ENCODE measurements at regions not wholly inside any gene's neighbourhood (a gene's known extent, or its start where the extent isn't known, plus 50 kb on each side); places are given as distances from the start of the nearest gene placed in this dataset.
"Not testable (repeated sequence)": the region's sequence is repeated elsewhere in the genome, so short reads cannot be mapped to it uniquely, and the experiment has no call there.

DNA sequence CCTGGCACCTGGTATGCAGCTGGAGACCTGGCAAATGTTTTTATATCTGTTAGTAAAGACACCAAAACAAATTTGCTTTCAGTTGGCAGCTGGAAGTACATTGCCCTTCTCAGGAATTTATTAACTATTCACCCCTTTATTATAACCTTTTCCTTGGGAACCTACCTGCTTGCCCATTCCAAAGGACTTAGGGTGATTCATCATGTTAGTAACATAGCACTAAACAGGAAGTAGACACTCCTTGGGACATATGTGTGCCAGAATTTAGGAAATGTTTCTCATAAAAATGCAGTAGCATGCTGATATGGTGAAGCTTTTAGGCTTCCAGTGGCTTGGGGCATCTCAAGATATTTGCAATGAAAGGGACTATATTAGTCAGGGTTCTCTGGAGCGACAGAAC is 184.2 kb downstream of the DMAC1 start:
- no peak for DNase-seq

- no peak for DNase-seq
These were observed 185.6 kb downstream of the DMAC1 start for GRCh38 chr9:7613931-7614330.

- DNase-seq = no peak
These were observed 191.3 kb downstream of the DMAC1 start for GRCh38 chr9:7608261-7608660.

DNA sequence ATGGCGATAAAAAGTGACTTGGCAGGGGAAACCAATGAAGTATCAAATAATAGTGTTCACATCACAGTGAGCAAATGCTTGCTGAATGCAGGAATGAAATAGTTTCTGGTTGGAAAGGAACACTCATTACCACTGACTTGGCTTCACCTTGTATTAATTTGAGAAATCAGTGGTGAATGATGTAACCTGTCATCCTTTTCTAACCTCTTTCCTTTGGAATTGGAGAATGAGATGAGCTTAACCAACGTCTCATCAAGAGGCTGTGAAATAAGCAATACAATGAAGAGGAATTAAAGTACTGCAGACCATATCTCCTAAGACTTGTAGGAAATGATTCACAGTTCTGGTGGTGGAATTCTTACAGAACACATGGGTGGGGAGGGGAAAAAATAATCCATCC is 192.2 kb downstream of the DMAC1 start:
- no peak for DNase-seq

- no peak for DNase-seq
These were observed 193.0 kb downstream of the DMAC1 start for GRCh38 chr9:7606591-7606990.

DNA sequence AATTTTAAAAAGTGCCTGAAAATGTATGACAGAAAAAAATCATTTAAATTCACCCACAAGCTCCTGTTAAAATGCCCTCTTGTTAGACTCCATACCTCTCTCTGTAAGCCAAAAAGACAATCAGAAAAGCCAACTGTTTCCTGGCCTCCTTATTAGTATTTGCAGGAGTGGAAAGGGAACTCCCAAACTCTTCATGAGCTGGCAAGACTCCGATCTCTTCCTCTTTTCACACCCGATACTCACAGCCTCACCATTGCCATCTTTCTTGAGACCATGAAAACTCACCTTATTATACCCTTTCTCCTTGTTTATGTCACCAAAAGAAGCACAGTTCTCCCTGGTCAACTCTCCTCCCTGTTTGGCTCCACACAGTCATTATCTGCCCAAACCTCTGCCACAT is 197.8 kb downstream of the DMAC1 start:
- no peak for DNase-seq

GRCh38 chr9:7597716-7598115 is 201.9 kb downstream of the DMAC1 start:
- DNase-seq = no peak

GRCh38 chr9:7592321-7593316 is 207.0 kb downstream of the DMAC1 start:
- no peak for DNase-seq

DNA sequence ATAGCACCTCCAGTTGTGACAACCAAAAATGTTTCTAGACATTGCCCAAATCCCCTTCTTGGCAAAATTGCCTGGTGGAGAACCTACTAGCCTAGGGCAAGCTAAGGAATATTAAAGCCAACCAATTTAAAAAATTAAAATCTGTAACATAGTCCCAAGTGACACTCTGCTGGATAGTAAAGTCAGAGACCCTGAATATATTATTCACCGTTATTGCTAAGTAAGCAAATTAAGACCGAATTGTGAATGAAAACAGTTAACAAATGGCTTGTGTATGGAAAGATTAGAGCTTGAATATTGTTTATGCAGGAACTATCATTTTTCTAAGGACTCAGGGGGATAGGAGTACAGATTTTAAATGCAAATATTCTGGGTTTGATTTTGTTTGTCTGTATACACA is 208.1 kb downstream of the DMAC1 start:
- no peak for DNase-seq

- no peak for DNase-seq
These were observed 219.0 kb downstream of the DMAC1 start for GRCh38 chr9:7580568-7580967.

DNA sequence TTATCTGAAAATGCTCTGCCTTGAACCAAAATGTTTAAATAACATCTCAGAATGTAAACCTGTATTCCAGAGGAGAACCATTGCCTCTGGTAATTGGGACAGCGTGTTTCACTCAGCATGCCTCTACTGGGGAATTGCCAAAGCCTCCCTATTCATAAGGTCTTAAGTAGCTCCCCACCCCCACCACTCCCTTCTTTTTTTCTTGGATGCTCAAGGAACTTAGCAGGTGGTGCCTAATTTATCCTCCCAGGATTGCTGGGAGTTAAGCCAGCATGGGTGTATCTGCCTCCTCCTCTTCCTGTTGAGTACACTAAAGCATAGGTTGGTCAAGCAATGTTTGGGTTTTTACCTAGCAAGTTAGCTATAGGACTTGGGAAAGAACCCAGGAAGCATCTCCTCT is 220.2 kb downstream of the DMAC1 start:
- no peak for DNase-seq

DNA sequence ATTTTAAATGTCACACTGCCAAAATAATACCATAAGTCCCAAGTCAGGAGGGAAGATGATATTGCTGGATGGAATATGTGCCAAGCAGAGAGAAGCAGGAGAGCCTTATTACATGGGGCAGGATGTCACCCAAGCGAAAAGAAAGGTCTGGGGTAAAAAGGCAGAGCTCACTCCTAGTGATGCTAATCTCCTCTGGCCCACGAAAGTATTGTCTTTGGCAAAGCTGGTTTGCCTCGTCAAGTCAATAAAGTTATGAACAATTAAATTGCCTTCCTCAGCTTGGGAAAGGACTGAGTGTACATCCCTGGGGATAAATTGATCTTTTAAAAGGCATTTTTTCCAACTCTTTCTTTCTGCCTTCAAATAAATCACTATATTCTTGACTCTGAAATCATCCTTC is 220.6 kb downstream of the DMAC1 start:
- no peak for DNase-seq

- DNase-seq = peak; percentile 37
These were observed 229.4 kb downstream of the DMAC1 start for GRCh38 chr9:7570107-7570720.

DNA sequence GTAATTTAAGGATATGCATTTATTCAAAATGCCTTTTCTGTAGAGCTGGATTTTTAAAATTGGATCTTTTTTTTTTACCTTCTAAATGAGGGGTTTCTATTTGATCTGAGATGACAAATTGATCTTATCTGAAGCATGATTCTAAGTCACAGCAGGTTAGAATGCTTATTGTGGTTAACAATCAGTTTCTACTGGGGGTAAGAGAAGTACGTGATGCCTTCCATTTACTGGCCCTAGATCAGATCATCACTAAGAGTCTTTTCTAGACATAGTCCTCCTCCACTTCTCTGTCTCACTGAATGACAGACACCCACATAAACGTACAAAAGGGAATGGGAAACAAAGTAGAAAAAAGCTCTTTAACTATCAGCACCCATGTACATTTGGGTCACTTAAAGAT is 231.9 kb downstream of the DMAC1 start:
- DNase-seq = no peak

GRCh38 chr9:7561527-7562080 is 238.0 kb downstream of the DMAC1 start:
- DNase-seq = no peak

GRCh38 chr9:7560669-7561305 is 238.8 kb downstream of the DMAC1 start:
- no peak for DNase-seq

- DNase-seq = no peak
These were observed 244.9 kb downstream of the DMAC1 start for GRCh38 chr9:7554699-7555098.

- DNase-seq = not testable (repeated sequence)
These were observed 246.9 kb downstream of the DMAC1 start for GRCh38 chr9:7552706-7553105.

DNA sequence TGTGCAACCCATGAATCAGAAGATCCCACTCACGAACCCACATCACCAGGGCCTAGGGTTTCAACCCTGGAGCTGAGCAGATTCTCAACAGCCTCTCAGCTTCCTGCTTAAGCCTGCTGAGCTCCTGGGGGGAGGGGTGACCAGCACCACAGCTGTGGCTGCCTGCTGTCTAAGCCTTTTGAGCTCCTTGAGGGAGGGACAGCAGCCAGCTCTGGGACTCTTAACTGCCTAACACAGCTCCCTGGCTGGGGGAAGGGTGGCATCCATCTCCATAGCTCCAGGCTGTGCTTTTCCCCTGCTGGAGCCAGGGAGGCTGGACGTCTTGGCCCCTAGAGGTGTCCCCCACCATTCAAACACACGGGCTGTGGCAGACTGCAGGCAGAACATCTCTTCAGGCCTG is 250.3 kb downstream of the DMAC1 start:
- DNase-seq = no peak

DNA sequence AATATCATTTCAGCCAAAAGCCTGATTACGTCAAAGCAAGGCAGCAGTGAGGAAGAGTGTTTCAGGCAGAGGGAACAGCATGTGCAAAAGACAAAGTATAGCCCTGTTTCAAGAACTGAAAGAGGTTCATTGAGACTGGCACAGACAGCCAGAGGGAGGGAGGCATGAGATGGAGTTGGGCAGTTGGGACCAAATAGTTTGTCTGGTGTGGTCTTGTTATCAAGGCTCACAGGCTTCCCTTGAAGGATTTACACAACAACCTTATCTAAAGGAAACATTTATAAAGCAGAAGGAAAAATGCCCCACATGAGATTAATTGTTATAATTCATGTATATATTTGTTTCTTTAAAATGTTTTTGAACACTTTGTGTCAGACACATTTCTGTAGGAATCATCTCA is 253.3 kb downstream of the DMAC1 start:
- DNase-seq = no peak

DNA sequence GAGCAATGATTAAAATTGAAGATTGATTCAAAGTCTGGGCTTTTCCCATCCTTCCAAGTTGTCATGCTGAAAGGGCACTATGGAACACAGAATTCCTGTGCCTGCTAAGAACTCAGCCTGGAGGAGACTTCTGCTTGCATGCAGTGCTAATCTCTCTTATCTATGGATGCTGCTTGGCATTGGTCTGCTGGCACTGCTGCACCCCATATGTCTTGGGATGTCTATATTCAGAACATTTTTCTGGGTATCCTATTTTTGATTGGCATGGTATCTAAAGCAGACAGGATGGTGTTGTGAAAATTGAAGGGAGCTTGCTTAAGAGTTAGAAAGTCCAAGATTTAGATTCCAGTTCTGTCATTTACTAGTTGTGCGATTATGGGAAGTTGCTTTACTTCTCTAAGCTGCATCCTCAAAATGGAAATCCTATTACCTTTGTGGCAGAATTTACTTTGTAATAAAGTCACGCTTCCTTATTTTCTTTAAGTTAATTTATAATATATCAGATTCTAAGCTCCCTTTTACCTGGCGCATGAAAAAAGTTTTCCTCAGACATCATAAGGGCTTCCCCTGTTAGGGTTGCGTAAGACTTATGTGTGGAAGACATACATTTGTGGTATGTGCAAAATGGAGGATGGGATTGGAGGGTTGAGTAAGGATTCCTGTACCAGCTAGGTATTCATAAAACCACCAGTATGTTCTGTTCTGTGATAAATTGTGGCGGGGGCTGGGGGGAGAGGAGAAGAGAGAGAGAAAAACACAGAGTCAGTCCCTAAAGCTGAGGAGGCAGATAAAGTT is 254.0 kb downstream of the DMAC1 start:
- no peak for DNase-seq

- DNase-seq = no peak
These were observed 256.9 kb downstream of the DMAC1 start for GRCh38 chr9:7542693-7543092.

DNA sequence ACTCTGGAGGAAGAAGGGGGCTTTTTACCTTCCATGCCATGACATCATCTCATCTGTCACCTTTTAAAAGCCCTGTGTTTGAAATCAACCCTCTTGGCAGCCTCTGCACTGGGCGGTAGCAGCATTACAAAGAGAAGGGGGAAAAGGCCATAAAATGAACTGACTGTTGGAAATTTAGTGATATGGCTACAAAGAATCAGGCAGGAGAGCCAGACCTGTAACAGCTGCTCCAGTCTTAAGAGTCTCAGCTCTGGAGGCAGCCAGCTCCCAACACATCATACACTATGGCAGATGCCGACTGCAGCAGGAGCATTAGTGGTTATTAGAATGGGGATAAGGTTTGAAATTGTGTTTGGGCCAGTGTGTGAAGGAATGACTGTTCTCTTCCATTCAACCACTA is 257.5 kb downstream of the DMAC1 start:
- DNase-seq = no peak
